NB4 (cell line): ENCODE measurements at regions not wholly inside any gene's neighbourhood (a gene's known extent, or its start where the extent isn't known, plus 50 kb on each side); places are given as distances from the start of the nearest gene placed in this dataset.

Experiments
- DNase-seq: peaks from one replicate; pipeline ENCODE4 v3.0.0; 2010; ENCODE audit warnings: low read depth
- H3K4me3 ChIP-seq: one replicate; pipeline ENCODE4 v1.5.1; 2011; ENCODE audit warnings: mild to moderate bottlenecking, low read depth, low read length, moderate library complexity
- MYC ChIP-seq: IDR thresholded peaks from 2 replicates; pipeline ENCODE4 v1.6.1; 2011; ENCODE audit warnings: low read depth, low read length
- POLR2A ChIP-seq: IDR thresholded peaks from 2 replicates; pipeline ENCODE4 v1.6.1; 2011; ENCODE audit warnings: mild to moderate bottlenecking; ENCODE audit not compliant: insufficient read length; ENCODE audit errors: extremely low read depth
- TF ChIP-seq, protein P1 (sequence below): IDR thresholded peaks from one replicate; pipeline ENCODE4 v1.5.1; 2012; ENCODE audit warnings: low read depth, low read length
- TF ChIP-seq, protein P2 (sequence below): IDR thresholded peaks from 2 replicates; pipeline ENCODE4 v1.6.1; 2011; ENCODE audit warnings: low read depth, low read length

DNA sequence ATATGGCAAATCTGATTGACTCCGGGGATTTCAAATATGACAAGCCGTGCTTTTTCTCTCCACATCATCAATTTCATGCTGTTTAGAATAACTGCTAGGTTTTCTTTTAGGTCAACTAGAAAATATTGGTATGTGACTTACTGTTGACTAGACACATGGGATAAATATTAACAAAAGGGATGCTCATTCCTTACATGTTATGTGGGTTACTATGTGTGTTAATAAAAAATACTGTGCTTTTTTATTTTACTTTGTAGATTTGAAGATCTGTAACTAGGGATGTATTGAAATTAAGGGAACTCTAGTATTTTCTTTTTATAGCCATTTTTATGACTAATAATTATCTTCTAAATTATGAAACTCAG is 264.6 kb upstream of the COL8A1 start:
- no peak overlapping the region for H3K4me3 ChIP-seq
- DNase-seq = no peak
- TF ChIP-seq, protein P1, sequence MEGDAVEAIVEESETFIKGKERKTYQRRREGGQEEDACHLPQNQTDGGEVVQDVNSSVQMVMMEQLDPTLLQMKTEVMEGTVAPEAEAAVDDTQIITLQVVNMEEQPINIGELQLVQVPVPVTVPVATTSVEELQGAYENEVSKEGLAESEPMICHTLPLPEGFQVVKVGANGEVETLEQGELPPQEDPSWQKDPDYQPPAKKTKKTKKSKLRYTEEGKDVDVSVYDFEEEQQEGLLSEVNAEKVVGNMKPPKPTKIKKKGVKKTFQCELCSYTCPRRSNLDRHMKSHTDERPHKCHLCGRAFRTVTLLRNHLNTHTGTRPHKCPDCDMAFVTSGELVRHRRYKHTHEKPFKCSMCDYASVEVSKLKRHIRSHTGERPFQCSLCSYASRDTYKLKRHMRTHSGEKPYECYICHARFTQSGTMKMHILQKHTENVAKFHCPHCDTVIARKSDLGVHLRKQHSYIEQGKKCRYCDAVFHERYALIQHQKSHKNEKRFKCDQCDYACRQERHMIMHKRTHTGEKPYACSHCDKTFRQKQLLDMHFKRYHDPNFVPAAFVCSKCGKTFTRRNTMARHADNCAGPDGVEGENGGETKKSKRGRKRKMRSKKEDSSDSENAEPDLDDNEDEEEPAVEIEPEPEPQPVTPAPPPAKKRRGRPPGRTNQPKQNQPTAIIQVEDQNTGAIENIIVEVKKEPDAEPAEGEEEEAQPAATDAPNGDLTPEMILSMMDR = no peak
- TF ChIP-seq, protein P2, sequence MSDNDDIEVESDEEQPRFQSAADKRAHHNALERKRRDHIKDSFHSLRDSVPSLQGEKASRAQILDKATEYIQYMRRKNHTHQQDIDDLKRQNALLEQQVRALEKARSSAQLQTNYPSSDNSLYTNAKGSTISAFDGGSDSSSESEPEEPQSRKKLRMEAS = no peak
- TF ChIP-seq MYC = no peak
- no peak for TF ChIP-seq POLR2A

DNA sequence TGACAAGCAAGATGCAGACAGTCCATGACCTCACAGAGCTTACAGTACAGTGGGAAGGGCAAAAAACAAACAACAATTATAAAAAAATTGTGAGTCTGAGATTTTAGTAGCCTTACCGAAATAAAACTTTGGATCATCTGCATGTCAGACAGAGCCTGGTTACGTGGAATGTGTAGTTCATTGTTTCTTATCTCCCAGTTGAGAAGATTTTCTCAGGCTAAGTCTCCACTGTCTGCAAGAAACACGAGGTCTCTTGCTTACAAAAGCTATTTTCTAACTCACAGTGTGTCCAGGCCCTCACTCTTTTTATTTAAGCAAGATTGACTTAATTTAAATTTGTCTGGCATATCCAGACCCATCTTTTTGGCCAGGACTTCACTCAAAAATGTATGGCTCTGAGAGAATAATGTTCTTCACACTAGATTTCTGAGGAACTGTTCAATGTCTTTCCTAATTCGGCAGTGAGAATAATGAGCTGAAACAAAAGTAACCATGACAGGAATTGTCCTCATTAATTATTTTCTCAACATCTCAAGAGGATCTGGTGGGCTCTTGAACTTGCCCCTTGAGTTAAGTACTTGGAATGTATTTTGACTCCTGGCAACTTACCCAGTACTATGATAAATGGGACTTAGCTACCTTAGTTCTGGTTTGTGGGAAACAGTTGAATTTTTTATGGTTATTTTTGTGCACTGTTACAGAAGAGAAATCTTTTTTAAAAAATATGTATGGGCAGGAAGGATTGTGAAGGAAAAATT is 265.1 kb upstream of the COL8A1 start:
- TF ChIP-seq MYC = no peak
- TF ChIP-seq, protein P1 = no peak
- no peak for TF ChIP-seq POLR2A
- TF ChIP-seq, protein P2 = no peak
- H3K4me3 ChIP-seq = no peak overlapping the region
- DNase-seq = no peak

DNA sequence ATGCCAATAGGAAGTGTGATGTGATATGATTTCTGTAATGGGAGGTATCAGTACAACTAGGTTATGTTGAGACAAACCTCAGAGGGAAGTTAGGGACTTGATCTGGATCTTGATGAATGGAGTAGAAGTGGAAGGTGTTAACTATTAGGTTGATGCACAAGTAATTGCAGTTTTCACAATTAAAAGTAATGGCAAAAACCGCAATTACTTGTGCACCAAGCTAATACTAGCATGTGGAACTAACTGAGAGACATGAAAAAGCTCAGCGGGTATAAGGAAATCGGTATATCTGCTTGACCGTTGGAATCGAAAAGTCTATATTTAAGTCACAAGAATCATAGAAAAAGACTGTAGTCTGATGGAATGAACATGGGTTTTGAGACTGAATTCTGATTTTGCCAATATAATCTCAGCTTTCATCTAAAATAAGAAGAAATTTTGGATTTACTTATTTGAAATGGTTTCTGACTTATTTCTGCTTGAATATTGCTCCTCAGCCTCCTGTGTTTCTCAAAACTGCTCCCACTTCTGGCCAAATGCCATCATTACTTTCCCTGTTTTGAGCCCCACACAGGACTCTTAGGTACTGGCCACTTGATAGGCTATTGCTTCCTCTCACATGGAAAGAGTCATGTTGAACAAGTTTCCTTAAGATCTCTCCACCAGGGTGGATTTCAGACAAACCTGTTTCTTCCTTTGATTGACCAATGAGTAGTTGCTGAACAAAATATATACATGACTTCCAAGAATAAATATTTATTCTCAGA is 271.5 kb upstream of the COL8A1 start:
- DNase-seq = peak; percentile 15
- no peak overlapping the region for H3K4me3 ChIP-seq
- TF ChIP-seq, protein P2 = no peak
- TF ChIP-seq, protein P1 = peak; percentile 11
- TF ChIP-seq MYC = no peak
- no peak for TF ChIP-seq POLR2A

DNA sequence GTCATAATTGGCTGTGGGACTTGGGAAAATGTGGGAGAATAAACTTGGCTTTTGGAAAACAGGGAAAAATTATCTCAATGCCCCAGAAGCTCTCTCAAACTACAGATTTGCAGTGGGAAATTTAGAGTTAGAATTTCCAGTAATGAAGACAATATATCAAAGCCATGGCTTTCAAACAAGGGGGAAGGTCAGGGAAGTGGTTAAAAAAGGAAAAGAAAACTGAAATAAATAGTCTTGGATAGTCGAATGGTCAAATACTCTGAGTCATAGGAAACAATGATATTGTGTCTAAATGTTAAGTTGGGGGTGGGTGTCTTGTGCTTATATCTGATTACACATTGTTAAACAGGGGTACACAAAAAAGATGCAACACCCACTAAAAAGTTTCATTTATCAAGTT is 272.4 kb upstream of the COL8A1 start:
- no peak for DNase-seq
- TF ChIP-seq MYC (no peak), POLR2A (no peak)
- TF ChIP-seq, protein P1 = no peak
- TF ChIP-seq, protein P2 = no peak
- H3K4me3 ChIP-seq = no peak overlapping the region

DNA sequence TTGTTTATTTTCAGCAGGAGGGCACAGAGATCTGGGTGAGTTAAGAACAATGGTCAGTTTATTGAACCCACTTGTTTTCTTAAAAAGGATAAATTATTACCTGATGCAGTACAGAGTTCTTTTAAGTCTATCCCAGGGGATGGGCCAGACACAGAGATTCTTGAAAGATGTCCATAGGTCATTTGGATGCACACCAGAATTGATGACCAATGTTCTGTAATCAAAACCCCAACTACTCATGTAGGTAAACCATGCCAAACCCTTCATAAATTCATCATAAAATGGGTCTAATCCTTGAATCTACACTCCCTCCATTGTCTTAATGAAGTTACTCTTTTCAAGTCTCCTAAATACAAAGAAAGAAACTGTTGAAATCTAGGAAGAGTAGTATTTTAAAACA is 273.0 kb upstream of the COL8A1 start:
- DNase-seq = no peak
- H3K4me3 ChIP-seq = no peak overlapping the region
- TF ChIP-seq, protein P2 = no peak
- no peak for TF ChIP-seq MYC
- TF ChIP-seq POLR2A = no peak
- TF ChIP-seq, protein P1 = no peak
